NCI-H1092 (cell line): ENCODE measurements at regions not wholly inside any gene's neighbourhood (a gene's known extent, or its start where the extent isn't known, plus 50 kb on each side); places are given as distances from the start of the nearest gene placed in this dataset.

Experiments used
- DNase-seq: peaks from one replicate; lab custom pipeline; 2025; lab: John Stamatoyannopoulos, UW

DNA sequence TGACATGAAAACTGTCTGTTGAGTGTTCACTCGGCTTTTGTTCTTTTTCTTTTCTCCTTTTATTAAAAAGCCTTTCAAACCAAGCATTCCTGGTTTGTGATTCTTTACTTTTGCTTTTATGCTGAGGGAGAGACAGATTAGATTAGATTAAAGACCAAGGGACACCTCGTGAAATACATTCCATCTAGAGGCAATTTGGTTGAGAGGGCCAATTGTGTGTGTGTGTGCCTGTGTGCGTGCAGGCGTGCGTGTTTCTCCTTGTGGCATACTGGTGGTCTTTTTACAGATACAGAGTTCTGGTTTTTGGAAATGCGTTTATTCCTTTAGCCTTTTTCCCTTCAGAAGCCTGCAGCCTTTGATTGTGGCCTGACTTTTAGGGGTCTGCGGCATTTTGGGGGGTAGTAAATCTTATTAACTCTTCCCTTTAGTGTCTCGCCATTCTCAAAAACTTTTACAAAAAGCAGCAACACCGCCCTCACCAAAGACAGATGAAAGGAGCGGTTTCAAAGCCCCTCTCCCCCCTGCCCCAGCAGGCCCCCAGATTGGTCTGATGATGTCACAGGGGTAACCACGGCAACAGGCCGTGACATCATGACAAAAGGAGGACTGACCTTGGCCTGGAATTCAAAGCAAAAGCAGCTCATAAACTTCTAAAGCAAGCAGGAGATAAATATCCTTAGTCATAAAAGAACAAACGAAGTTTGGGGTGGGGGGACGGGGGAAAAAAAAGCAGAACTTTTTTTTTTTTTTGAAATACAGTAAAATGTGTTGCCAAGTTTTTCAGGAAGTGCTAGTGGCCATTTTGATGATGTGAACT, 84.1 kb upstream of the TBX3 start:
- DNase-seq: no peak

DNA sequence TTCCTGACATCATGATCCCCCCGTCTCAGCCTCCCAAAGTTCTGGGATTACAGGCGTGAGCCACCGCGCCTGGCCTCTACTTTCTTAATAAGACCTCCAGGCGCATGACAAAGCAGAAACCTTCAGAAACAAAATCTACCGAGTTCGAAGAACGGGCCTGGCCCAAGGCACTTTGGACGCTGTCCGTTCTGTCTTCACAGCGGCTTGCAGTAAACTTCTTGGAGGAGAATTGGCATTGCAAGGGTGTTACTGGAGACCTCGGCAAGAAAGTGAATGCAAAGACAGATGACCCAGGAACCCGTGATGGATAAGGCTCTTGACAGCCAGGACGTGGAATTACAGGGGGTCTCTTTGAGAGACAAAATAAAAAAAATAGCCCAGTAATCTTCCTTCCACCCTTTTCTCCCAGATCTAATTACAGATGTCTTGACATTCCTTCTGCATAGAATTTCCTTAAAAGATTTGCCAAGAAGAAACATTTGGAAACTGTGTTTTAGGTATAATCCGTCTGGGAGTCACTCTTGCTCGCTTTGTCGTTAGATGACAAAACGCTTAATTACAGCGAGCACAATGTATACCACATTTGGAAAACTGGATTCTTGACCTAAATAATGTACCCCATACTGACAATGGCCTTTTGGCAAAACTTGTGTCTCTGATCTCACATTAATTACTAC, 83.2 kb upstream of the TBX3 start:
- DNase-seq: no peak

DNA sequence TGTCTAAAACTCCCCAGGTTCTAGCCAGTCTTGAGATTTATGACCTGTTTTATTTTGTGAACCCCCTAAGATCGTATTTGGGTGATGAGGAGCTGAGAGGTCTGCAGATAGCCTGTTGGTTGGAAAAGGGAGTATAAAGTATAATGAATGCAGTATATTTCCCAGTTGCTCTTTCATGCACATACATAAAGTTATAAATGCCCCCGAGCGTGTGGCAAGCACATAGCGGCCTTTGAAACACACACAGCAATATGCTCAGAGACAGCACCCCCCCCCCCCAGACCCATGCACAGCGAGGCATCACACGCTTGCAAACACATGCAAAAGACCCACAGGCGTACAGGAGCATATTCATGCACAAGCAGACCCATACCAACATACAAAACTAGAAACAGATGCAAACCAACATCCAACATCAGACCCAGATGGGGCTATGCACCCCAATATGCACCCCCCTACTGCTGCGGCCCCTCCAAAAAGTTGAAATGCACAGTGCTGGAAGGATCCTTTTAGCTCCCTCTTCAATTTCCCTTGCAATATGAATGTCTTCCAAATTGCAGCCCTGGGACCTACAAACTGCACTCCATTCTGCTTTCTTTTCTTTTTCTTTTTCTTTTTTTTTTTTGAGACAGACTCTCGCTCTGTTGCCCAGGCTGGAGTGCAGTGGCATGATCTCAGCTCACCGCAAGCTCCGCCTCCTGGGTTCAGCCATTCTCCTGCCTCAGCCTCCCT, 82.2 kb upstream of the TBX3 start:
- DNase-seq: no peak

DNA sequence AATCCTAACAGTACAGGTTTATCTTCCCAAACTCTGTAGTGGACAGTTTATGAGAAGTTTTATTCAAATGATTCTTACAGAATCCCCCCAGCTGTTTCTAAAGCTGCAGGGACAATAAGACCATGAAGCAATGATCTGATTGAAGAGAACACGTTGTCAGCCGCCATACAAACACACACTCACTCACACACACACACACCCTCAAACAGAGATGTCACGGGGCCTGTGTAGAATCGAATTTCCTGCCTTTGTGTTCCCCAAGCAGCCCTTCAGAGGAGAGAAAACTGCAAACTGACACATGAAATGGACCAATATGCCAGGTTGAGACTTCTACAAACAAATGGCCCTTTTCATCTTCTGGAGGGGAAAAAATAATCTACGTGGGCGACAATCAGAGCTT, 80.5 kb upstream of the TBX3 start:
- DNase-seq: no peak

- DNase-seq: no peak
These were observed 78.6 kb upstream of the TBX3 start for GRCh38 chr12:114762490-114763110.

- no peak for DNase-seq
These were observed 76.3 kb upstream of the TBX3 start for GRCh38 chr12:114760151-114760877.

DNA sequence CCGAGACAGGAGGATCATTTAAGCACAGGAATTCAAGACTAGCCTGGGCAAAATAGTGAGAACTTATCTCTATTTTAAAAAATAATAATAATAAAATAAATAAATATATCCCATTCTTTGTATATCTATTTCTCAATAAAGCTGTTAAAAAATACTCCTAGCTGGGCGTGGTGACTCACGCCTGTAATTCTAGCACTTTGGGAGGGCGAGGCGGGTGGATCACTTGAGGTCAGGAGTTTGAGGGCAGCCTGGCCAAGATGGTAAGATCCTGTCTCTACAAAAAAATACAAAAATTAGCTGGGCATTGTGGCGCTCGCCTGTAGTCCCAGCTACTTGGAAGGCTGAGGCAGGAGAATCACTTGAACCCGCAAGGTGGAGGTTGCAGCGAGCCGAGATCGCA, 75.7 kb upstream of the TBX3 start:
- no peak for DNase-seq

- DNase-seq: no peak
These were observed 73.8 kb upstream of the TBX3 start for GRCh38 chr12:114757684-114758325.

GRCh38 chr12:114752217-114752616, 68.2 kb upstream of the TBX3 start:
- DNase-seq: no peak

DNA sequence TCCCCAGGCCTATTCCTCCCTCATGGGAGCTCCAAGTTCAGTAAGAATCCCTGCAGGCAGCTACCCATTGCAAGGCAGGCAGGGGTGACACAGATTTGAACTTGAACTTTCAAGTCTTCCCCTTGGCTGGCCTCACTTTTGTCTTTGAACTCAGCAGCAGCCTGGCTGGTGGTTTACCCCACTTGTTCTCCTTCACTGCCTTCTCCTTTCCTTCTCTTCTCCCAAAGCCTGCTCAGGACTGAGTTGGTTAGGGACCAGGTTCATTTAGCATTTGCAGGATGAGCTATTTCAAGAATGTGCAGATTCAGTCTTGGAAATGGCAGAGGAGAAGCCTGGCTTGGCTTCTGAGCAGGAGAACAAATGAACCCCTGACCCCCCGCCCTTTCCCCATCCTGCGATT, 67.7 kb upstream of the TBX3 start:
- DNase-seq: no peak

- no peak for DNase-seq
These were observed 66.9 kb upstream of the TBX3 start for GRCh38 chr12:114750917-114751316.

DNA sequence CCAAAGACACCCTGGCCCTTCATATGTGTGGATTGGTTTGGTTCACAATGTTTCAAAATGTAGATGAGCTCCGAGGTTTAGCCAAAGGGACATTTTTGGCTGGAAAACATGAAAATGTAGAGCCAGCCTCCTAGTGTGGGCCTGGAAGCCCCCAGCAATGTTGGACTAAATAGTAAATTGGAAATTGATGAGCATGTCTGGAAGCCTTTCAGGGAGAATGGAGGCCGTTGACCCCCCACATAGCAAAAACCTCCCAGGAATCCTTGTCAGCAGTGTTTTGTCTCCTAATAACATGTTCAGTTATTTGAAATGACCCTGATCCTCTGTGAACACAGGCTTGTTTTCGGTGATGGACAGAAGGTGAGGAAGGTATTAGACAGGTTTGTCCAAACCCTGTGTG, 65.1 kb upstream of the TBX3 start:
- no peak for DNase-seq

- no peak for DNase-seq
These were observed 63.3 kb upstream of the TBX3 start for GRCh38 chr12:114747012-114747858.

GRCh38 chr12:114746297-114747011, 62.5 kb upstream of the TBX3 start:
- no peak for DNase-seq

- no peak for DNase-seq
These were observed 60.7 kb upstream of the TBX3 start for GRCh38 chr12:114744691-114745090.

DNA sequence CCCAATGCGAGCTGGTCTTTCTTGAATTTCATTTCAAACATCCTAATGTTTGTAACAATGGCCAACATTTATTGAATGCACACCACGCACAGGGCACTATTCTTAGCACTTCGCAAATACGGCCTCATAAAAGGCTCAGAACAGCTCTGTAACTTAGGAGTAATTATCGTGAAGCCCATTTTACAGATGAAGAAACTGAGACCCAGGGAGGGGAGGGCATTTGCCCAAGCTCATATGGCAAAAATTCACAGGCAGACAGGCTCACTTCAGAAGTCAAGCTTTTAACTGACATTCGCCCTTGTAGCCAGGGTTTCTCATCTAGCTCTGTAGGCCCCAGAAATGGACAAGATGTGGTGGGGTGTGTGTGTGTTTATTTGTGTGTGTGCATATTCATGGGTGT, 60.3 kb upstream of the TBX3 start:
- DNase-seq: no peak

GRCh38 chr12:114743799-114744198, 59.8 kb upstream of the TBX3 start:
- no peak for DNase-seq

DNA sequence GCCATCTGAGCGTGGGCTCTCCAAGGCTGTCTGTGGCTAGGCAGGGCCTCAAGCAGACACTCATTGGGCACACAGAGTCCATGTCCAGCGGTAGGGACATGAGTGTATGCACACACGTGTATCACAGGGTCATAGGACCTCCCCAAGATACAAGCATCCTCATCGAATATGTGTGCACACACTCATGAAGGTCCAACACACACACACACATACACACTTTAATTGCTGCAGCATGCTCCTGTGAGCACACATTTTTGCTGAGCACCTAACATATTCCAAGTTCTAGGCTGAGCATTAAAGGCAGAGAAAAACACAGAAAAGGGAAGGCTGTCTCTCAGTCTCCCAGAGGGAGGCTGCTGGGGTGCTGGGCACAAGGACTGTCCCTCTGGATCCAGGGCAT, 59.3 kb upstream of the TBX3 start:
- no peak for DNase-seq

- no peak for DNase-seq
These were observed 58.4 kb upstream of the TBX3 start for GRCh38 chr12:114742363-114742762.

- DNase-seq: no peak
These were observed 58.0 kb upstream of the TBX3 start for GRCh38 chr12:114741940-114742339.
